ENCODE measurements at regions not wholly inside any gene's neighbourhood (a gene's known extent, or its start where the extent isn't known, plus 50 kb on each side); places are given as distances from the start of the nearest gene placed in this dataset.

GRCh38 chr2:149885946-149886345, 298.4 kb upstream of the MMADHC start:
- Histone ChIP-seq H3K9me3 (replicated peaks; ENCODE audit: control insufficient read depth, insufficient read depth, low read length) (no peaks in the 10 kb centered on the region), H3K4me2 (ENCODE audit: insufficient read depth, low read length) (no peak overlapping the region), H3K27me3 (ENCODE audit: control insufficient read depth in 2 of 2, insufficient read depth in 2 of 2, low read length in 2 of 2) (no peaks in the 10 kb centered on the region), H3K9me1 (replicated peaks; ENCODE audit: control insufficient read depth, extremely low read depth, insufficient read depth, low read length) (no peaks in the 10 kb centered on the region), H3K27ac (ENCODE audit: insufficient read depth, low read depth, low read length) (no peak overlapping the region), H3K4me3 (replicated peaks in 1 of 3; ENCODE audit: insufficient read depth in 1 of 3, low read depth in 1 of 3, low read length in 3 of 3) (no peak overlapping the region), H3K9ac (replicated peaks; ENCODE audit: extremely low read depth, insufficient read depth, low read length) (no peak overlapping the region), H3K4me1 (ENCODE audit: control insufficient read depth, extremely low read depth, insufficient read depth, low read length) (no peaks in the 10 kb centered on the region), H2AFZ (ENCODE audit: low read depth, low read length) (no peak overlapping the region), H3K79me2 (ENCODE audit: control insufficient read depth, insufficient read depth, low read length) (no peaks in the 10 kb centered on the region), H3K36me3 (ENCODE audit: control insufficient read depth in 2 of 2, extremely low read depth in 1 of 2, insufficient read depth in 2 of 2, low read length in 2 of 2) (no peaks in the 10 kb centered on the region), H4K20me1 (replicated peaks; ENCODE audit: control insufficient read depth, extremely low read depth, insufficient read depth, low read length) (no peaks in the 10 kb centered on the region)
- DNase-seq (ENCODE audit: low read depth, low spot score) (no peak), FAIRE-seq (no peak)
- dilution Hi-C loops (cut with MboI; ENCODE audit: extremely low pct_ligation_motif_present, low sequenced_read_pairs) (no loop called here), intact Hi-C loops (cut with micrococcal nuclease) (no loop called here)
- ChIA-PET POLR2A (no interaction called here), CTCF (interaction anchor here (1.0 kb wide), 1 partner anchor 18 kb away, joined by 3 read pairs; no protein-coding TSS in a partner anchor)
- no TSS peak for BruUV-seq (replicated peaks)
- TF ChIP-seq, protein P1, sequence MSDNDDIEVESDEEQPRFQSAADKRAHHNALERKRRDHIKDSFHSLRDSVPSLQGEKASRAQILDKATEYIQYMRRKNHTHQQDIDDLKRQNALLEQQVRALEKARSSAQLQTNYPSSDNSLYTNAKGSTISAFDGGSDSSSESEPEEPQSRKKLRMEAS (IDR thresholded peaks at IDR 0.05; ENCODE audit: insufficient read depth, insufficient read length), result no peak
- TF ChIP-seq MYC (IDR thresholded peaks at IDR 0.05; ENCODE audit: low read depth, low read length) (no peak), JUN (IDR thresholded peaks at IDR 0.05; ENCODE audit: borderline replicate concordance, insufficient read depth, insufficient read length, low read depth) (no peak), POLR2A (IDR thresholded peaks at IDR 0.05; ENCODE audit: low read depth, low read length) (no peak), FOS (IDR thresholded peaks at IDR 0.05; ENCODE audit: borderline replicate concordance, insufficient read depth, low read length) (no peak), GATA2 (IDR thresholded peaks at IDR 0.05; ENCODE audit: insufficient read depth, insufficient read length, low read depth, low read length) (no peak), POLR2AphosphoS5 (IDR thresholded peaks at IDR 0.05; ENCODE audit: insufficient read depth, low read depth, low read length) (no peak), EZH2 (IDR thresholded peaks at IDR 0.05; ENCODE audit: borderline replicate concordance, low read depth, low read length, severe bottlenecking) (no peak)
- TF ChIP-seq, protein P2, sequence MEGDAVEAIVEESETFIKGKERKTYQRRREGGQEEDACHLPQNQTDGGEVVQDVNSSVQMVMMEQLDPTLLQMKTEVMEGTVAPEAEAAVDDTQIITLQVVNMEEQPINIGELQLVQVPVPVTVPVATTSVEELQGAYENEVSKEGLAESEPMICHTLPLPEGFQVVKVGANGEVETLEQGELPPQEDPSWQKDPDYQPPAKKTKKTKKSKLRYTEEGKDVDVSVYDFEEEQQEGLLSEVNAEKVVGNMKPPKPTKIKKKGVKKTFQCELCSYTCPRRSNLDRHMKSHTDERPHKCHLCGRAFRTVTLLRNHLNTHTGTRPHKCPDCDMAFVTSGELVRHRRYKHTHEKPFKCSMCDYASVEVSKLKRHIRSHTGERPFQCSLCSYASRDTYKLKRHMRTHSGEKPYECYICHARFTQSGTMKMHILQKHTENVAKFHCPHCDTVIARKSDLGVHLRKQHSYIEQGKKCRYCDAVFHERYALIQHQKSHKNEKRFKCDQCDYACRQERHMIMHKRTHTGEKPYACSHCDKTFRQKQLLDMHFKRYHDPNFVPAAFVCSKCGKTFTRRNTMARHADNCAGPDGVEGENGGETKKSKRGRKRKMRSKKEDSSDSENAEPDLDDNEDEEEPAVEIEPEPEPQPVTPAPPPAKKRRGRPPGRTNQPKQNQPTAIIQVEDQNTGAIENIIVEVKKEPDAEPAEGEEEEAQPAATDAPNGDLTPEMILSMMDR (IDR thresholded peaks at IDR 0.05; ENCODE audit: extremely low read depth in 1 of 2, insufficient read depth in 1 of 2, low read depth in 1 of 2, low read length in 2 of 2), result no peak
